AG04450 (cell line): ENCODE measurements at regions not wholly inside any gene's neighbourhood (a gene's known extent, or its start where the extent isn't known, plus 50 kb on each side); places are given as distances from the start of the nearest gene placed in this dataset.

Experiments
- CTCF ChIA-PET: fragments of 300-600, 350-600 bp; formaldehyde crosslinking; extraction: SDS; loops from one replicate; lab custom pipeline; 2022; ENCODE audit warnings: antibody characterized with exemption, inconsistent platforms; lab: Charles Lee
- POLR2A ChIA-PET: fragments of 350-600 bp; formaldehyde crosslinking; extraction: SDS; loops from one replicate; lab custom pipeline; 2021; ENCODE audit warnings: antibody characterized with exemption, inconsistent platforms; lab: Yijun Ruan, JAX
- DNase-seq: peaks from one replicate; pipeline ENCODE4 v3.0.0-alpha.2; 2011; ENCODE audit warnings: low read depth, low spot score
- H3K27ac ChIP-seq: one replicate; pipeline ENCODE4 v1.5.1; 2012; ENCODE audit warnings: low read depth, low read length, control low read depth
- H3K27me3 ChIP-seq: one replicate; pipeline ENCODE4 v1.6.0; 2012; ENCODE audit warnings: low read length; ENCODE audit not compliant: control insufficient read depth, insufficient read depth
- H3K4me3 ChIP-seq: 2 replicates; pipeline ENCODE4 v1.5.1; 2011; ENCODE audit warnings: mild to moderate bottlenecking, low read depth, low read length, control low read depth
- H3K9me3 ChIP-seq: 2 replicates; pipeline ENCODE4 v1.5.1; 2012; ENCODE audit warnings: low read length; ENCODE audit not compliant: control insufficient read depth, insufficient read depth
- TF ChIP-seq, protein P1 (sequence below): IDR thresholded peaks from 2 replicates; pipeline ENCODE4 v1.5.1; 2011; ENCODE audit warnings: low read depth, low read length, control low read depth, inconsistent platforms

DNA sequence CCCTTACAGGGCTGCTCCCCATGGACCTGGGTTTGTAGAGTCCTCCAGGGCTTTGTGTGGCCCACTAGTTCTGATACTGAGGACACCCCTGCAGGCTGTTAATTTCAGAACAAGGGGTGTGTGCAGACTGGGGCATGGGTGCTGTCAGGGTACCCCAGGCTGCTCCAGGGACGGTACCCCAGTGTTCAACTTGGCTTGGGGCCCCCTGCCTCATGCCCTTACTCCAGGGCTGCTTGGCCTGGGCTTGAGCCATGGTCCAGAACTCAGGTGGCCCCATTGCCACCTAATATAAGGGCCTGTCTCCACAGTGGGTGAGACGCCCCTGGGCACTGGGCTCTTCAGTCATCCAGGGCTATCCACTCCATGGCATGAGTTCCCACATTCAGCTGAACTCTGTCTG, 1417.6 kb downstream of the UQCRFS1 start:
- ChIA-PET POLR2A (no interaction called here), CTCF (interaction anchor here (1.0 kb wide), 1 partner anchor 13 kb away, joined by 3 read pairs; no protein-coding TSS in a partner anchor)
- Histone ChIP-seq H3K27me3 (no peaks in the 10 kb centered on the region), H3K27ac (no peak overlapping the region), H3K4me3 (no peak overlapping the region), H3K9me3 (peaks cover 3% of the 10 kb centered on the region)
- TF ChIP-seq, protein P1, sequence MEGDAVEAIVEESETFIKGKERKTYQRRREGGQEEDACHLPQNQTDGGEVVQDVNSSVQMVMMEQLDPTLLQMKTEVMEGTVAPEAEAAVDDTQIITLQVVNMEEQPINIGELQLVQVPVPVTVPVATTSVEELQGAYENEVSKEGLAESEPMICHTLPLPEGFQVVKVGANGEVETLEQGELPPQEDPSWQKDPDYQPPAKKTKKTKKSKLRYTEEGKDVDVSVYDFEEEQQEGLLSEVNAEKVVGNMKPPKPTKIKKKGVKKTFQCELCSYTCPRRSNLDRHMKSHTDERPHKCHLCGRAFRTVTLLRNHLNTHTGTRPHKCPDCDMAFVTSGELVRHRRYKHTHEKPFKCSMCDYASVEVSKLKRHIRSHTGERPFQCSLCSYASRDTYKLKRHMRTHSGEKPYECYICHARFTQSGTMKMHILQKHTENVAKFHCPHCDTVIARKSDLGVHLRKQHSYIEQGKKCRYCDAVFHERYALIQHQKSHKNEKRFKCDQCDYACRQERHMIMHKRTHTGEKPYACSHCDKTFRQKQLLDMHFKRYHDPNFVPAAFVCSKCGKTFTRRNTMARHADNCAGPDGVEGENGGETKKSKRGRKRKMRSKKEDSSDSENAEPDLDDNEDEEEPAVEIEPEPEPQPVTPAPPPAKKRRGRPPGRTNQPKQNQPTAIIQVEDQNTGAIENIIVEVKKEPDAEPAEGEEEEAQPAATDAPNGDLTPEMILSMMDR = no peak
- DNase-seq = no peak

DNA sequence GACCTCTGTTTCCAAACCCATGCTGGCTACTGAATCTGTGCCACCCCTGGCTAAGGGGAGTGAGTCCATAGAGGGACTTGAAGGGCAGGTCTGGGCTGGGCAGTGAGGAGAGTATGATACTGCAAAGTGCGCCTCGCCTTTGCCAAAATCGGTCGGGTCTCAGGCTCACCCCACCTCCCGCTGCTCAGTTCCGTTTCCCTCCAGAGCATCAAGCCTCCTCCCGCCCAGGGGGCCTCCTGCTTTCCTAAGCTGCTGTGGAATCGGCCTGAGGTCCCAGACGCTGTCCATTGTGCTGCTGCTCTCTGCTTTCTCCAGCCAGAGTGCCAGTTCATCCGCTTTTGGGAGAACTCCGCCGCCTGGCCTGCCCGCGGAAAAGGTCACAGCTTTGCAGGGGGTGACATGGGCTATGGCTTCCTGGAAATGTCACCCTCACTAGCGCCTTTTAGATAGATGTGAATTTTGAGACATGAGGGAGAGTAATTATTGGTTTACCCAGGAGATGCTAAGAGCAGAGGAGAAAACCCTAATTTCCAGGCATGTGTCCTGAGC, 1418.4 kb downstream of the UQCRFS1 start:
- H3K27me3 ChIP-seq = no peaks in the 10 kb centered on the region
- TF ChIP-seq, protein P1 = no peak
- peaks cover 3% of the 10 kb centered on the region for H3K9me3 ChIP-seq
- DNase-seq = no peak
- ChIA-PET POLR2A (no interaction called here), CTCF (no interaction called here)
- peak overlapping the region; percentile 100 for H3K4me3 ChIP-seq
- peak overlapping the region; percentile 31 for H3K27ac ChIP-seq

DNA sequence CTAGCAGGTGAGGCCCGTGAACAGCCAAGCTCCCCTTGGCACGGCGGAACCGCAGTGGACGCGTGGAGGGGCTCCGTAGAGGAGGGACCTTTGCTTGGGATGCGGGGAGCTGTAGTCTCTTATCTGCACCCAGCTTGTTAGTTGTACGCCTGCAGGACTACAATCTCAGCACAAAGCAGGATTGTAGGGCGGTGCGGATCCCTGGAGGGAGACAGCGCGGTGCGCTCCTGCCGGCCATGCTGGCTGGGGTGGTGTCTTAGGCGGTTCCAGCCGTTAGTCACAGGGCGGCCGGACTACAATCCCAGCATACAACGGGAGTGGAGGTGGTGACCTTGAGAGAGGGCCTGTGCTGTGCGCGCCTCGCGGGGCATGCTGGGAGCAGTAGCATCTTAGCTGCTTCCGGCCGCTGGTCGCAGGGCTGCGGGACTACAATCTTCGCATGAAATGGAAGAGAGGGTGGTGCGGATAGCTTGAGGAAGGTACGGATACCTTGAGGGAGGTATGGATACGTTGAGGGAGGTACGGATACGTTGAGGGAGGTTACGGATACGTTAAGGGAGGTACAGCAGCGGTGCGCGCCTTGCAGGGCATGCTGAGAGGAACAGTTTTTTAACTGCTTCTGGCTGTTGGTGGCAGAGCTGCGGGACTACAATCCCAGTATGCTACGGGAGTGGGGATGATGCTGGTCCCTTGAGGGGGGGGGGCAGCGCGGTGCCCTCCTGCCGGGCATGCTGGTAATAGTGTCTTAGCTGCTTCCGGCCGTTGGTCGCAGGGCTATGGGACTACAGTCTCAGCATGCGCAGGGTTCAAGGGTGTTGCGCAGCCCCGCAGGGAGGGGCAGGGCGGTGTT, 1419.1 kb downstream of the UQCRFS1 start:
- H3K9me3 ChIP-seq = peaks cover 3% of the 10 kb centered on the region
- TF ChIP-seq, protein P1 = no peak
- CTCF ChIA-PET = no interaction called here
- no peaks in the 10 kb centered on the region for H3K27me3 ChIP-seq
- POLR2A ChIA-PET = no interaction called here
- peak; percentile 78 for DNase-seq
- H3K27ac ChIP-seq = peak overlapping the region; percentile 90
- H3K4me3 ChIP-seq = peak overlapping the region; percentile 100

DNA sequence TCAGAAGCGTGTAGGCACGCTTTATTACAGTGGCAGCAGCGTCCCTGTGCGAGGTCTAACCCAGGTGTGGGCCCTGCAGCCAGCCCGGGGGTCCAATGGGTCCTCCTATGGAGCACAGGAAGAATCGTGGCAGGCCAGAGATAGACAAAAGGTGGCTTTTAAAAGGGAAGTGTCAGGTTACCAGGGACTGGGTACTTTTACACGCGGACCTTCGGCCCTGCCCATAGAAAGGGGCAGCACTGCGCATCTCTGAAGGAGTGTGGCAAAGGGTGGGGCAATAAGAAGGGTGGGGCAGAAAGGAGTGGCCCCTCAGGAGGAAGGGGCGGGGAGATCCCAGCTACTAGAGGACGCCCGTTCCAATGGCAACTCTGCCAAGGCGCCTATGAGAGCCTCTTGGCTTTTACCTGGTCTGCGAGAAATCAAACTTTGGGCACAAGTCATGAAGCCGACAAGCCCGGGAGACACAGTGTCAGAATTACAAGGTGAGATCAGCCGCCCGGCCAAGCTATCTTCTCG, 1419.8 kb downstream of the UQCRFS1 start:
- TF ChIP-seq, protein P1 = no peak
- DNase-seq = peak; percentile 27
- ChIA-PET POLR2A (no interaction called here), CTCF (no interaction called here)
- Histone ChIP-seq H3K27me3 (no peaks in the 10 kb centered on the region), H3K9me3 (peaks cover 3% of the 10 kb centered on the region), H3K27ac (peak overlapping the region; percentile 90), H3K4me3 (peak overlapping the region; percentile 100)
